GM23338 (cell line): ENCODE measurements at regions not wholly inside any gene's neighbourhood (a gene's known extent, or its start where the extent isn't known, plus 50 kb on each side); places are given as distances from the start of the nearest gene placed in this dataset.

Experiments
- ATAC-seq: fragments of 200-7000 bp; cut with Tn5 transposase; 3 replicates; pipeline ENCODE4 v1.9.1; 2020
- DNase-seq: peaks from one replicate; pipeline ENCODE4 v3.0.0-alpha.2; 2015; ENCODE audit warnings: low spot score
- H2AFZ ChIP-seq: fragments of 200-600 bp; sonication (generic); 2 replicates; pipeline ENCODE4 v1.8.0; 2016; ENCODE audit warnings: antibody characterized with exemption, mild to moderate bottlenecking, moderate library complexity
- H3F3A ChIP-seq: fragments of 200-600 bp; sonication (generic); replicated peaks from 2 replicates; pipeline ENCODE4 v1.8.0; 2017; ENCODE audit warnings: antibody characterized with exemption, mixed run types, low read depth
- H3K27ac ChIP-seq: fragments of 200-600 bp; sonication (generic); 2 replicates; pipeline ENCODE4 v1.6.1; 2016; ENCODE audit warnings: low read depth
- H3K27me3 ChIP-seq: fragments of 200-600 bp; sonication (generic); 2 replicates; pipeline ENCODE4 v1.8.0; 2016; ENCODE audit warnings: mild to moderate bottlenecking, mixed run types, moderate library complexity; ENCODE audit not compliant: insufficient read depth
- H3K36me3 ChIP-seq: fragments of 200-600 bp; sonication (generic); 2 replicates; pipeline ENCODE4 v1.8.0; 2016; ENCODE audit warnings: mild to moderate bottlenecking; ENCODE audit not compliant: insufficient read depth
- H3K4me1 ChIP-seq: fragments of 200-600 bp; sonication (generic); 2 replicates; pipeline ENCODE4 v1.8.0; 2016; ENCODE audit warnings: mild to moderate bottlenecking, moderate library complexity; ENCODE audit not compliant: insufficient read depth
- H3K4me2 ChIP-seq: fragments of 200-600 bp; sonication (generic); 2 replicates; pipeline ENCODE4 v1.7.1; 2017; ENCODE audit warnings: mixed run types
- H3K4me3 ChIP-seq: fragments of 200-600 bp; sonication (generic); 2 replicates; pipeline ENCODE4 v1.6.1; 2016; ENCODE audit warnings: mixed run types
- H3K79me2 ChIP-seq: fragments of 200-600 bp; sonication (generic); replicated peaks from 2 replicates; pipeline ENCODE4 v1.8.0; 2017; ENCODE audit warnings: mild to moderate bottlenecking; ENCODE audit not compliant: insufficient read depth
- H3K9me2 ChIP-seq: fragments of 200-600 bp; sonication (generic); 2 replicates; pipeline ENCODE4 v1.8.0; 2017; ENCODE audit not compliant: insufficient read depth
- H4K20me1 ChIP-seq: fragments of 200-600 bp; sonication (generic); replicated peaks from 2 replicates; pipeline ENCODE4 v1.8.0; 2017; ENCODE audit warnings: mild to moderate bottlenecking; ENCODE audit not compliant: insufficient read depth
- H3K27ac Mint-ChIP-seq: 2 replicates; pipeline ENCODE4 v1.8.0; 2020; ENCODE audit warnings: inconsistent platforms, mild to moderate bottlenecking, moderate library complexity, mixed read lengths
- H3K27me3 Mint-ChIP-seq: 3 replicates; pipeline ENCODE4 v1.8.0; 2022; ENCODE audit warnings: low read depth, mild to moderate bottlenecking, moderate library complexity, mixed read lengths, inconsistent platforms; ENCODE audit not compliant: insufficient read depth, poor library complexity
- H3K36me3 Mint-ChIP-seq: 3 replicates; pipeline ENCODE4 v1.8.0; 2021; ENCODE audit warnings: low read depth, mild to moderate bottlenecking, inconsistent platforms, moderate library complexity, mixed read lengths
- H3K4me1 Mint-ChIP-seq: 3 replicates; pipeline ENCODE4 v1.8.0; 2020; ENCODE audit warnings: mild to moderate bottlenecking, inconsistent platforms, mixed read lengths
- H3K4me3 Mint-ChIP-seq: 3 replicates; pipeline ENCODE4 v1.8.0; 2021; ENCODE audit warnings: moderate library complexity, mild to moderate bottlenecking, inconsistent platforms, mixed read lengths
- H3K9me3 Mint-ChIP-seq: 3 replicates; pipeline ENCODE4 v1.8.0; 2020; ENCODE audit warnings: moderate library complexity, mild to moderate bottlenecking, inconsistent platforms, mixed read lengths
- JUNB ChIP-seq: IDR thresholded peaks from one replicate; pipeline ENCODE4 v1.6.1; 2016; ENCODE audit warnings: antibody characterized with exemption; ENCODE audit not compliant: unreplicated experiment
- NANOG ChIP-seq: IDR thresholded peaks from 2 replicates; pipeline ENCODE4 v1.6.1; 2016; ENCODE audit warnings: antibody characterized with exemption, borderline replicate concordance
- STAT1 ChIP-seq: IDR thresholded peaks from one replicate; pipeline ENCODE4 v1.6.1; 2016; ENCODE audit warnings: antibody characterized with exemption; ENCODE audit not compliant: unreplicated experiment
- ZNF114 ChIP-seq: fragments of 250-450 bp; sonication (Bioruptor Pico); IDR thresholded peaks from 2 replicates; pipeline ENCODE4 v1.5.0; 2020; ENCODE audit warnings: mild to moderate bottlenecking, moderate library complexity
- ZNF331 ChIP-seq: fragments of 250-450 bp; sonication (Bioruptor Pico); IDR thresholded peaks from 2 replicates; pipeline ENCODE4 v1.5.0; 2020; ENCODE audit warnings: low read depth, mild to moderate bottlenecking, moderate library complexity
- ZNF462 ChIP-seq: fragments of 250-450 bp; sonication (Bioruptor Pico); IDR thresholded peaks from 2 replicates; pipeline ENCODE4 v1.5.0; 2020; ENCODE audit warnings: mild to moderate bottlenecking, moderate library complexity
- TF ChIP-seq, protein P1 (sequence below): IDR thresholded peaks from one replicate; pipeline ENCODE4 v1.6.1; 2018; ENCODE audit warnings: antibody characterized with exemption; ENCODE audit not compliant: unreplicated experiment
- TF ChIP-seq, protein P2 (sequence below), 2 experiments: fragments of 200-600 bp in 1 of 2; sonication (generic) in 1 of 2; conservative IDR thresholded peaks; 2 replicates each; pipeline versions ENCODE4 v1.5.1 to v1.6.1; 2016 to 2017; ENCODE audit warnings: antibody characterized with exemption in 2 of 2, low read depth in 2 of 2, mild to moderate bottlenecking in 2 of 2, moderate library complexity in 1 of 2

GRCh38 chr15:46997501-46997900 is 719.8 kb upstream of the SEMA6D start:
- no peaks in the 10 kb centered on the region for H3K27me3 ChIP-seq
- no peak for TF ChIP-seq ZNF331 (CRISPR knock-in tag)
- TF ChIP-seq NANOG, result no peak
- no peak for TF ChIP-seq JUNB
- TF ChIP-seq, protein P1, sequence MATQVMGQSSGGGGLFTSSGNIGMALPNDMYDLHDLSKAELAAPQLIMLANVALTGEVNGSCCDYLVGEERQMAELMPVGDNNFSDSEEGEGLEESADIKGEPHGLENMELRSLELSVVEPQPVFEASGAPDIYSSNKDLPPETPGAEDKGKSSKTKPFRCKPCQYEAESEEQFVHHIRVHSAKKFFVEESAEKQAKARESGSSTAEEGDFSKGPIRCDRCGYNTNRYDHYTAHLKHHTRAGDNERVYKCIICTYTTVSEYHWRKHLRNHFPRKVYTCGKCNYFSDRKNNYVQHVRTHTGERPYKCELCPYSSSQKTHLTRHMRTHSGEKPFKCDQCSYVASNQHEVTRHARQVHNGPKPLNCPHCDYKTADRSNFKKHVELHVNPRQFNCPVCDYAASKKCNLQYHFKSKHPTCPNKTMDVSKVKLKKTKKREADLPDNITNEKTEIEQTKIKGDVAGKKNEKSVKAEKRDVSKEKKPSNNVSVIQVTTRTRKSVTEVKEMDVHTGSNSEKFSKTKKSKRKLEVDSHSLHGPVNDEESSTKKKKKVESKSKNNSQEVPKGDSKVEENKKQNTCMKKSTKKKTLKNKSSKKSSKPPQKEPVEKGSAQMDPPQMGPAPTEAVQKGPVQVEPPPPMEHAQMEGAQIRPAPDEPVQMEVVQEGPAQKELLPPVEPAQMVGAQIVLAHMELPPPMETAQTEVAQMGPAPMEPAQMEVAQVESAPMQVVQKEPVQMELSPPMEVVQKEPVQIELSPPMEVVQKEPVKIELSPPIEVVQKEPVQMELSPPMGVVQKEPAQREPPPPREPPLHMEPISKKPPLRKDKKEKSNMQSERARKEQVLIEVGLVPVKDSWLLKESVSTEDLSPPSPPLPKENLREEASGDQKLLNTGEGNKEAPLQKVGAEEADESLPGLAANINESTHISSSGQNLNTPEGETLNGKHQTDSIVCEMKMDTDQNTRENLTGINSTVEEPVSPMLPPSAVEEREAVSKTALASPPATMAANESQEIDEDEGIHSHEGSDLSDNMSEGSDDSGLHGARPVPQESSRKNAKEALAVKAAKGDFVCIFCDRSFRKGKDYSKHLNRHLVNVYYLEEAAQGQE, result no peak
- TF ChIP-seq STAT1, result no peak
- no peak for TF ChIP-seq ZNF462 (CRISPR knock-in tag)
- TF ChIP-seq ZNF114, result no peak
- TF ChIP-seq, protein P2, sequence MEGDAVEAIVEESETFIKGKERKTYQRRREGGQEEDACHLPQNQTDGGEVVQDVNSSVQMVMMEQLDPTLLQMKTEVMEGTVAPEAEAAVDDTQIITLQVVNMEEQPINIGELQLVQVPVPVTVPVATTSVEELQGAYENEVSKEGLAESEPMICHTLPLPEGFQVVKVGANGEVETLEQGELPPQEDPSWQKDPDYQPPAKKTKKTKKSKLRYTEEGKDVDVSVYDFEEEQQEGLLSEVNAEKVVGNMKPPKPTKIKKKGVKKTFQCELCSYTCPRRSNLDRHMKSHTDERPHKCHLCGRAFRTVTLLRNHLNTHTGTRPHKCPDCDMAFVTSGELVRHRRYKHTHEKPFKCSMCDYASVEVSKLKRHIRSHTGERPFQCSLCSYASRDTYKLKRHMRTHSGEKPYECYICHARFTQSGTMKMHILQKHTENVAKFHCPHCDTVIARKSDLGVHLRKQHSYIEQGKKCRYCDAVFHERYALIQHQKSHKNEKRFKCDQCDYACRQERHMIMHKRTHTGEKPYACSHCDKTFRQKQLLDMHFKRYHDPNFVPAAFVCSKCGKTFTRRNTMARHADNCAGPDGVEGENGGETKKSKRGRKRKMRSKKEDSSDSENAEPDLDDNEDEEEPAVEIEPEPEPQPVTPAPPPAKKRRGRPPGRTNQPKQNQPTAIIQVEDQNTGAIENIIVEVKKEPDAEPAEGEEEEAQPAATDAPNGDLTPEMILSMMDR (conservative IDR thresholded peaks at IDR 0.05; ENCODE audit: low read depth in 2 of 2), result no peak
- H3K9me3 Mint-ChIP-seq, result peaks cover 64% of the 10 kb centered on the region
- H3K4me1 ChIP-seq, result 0 out of 2 replicates have a peak, but pooled peaks cover 4% of the 10 kb centered on the region
- DNase-seq, result no peak
- H2AFZ ChIP-seq, result no peak overlapping the region
- H3K9me2 ChIP-seq, result peaks cover 17% of the 10 kb centered on the region
- no peaks in the 10 kb centered on the region for H4K20me1 ChIP-seq
- no peak overlapping the region for H3K4me3 ChIP-seq
- no peak overlapping the region for H3K27ac ChIP-seq
- H3K27me3 Mint-ChIP-seq, result no peaks in the 10 kb centered on the region
- peaks cover 14% of the 10 kb centered on the region; the same call in 2 of the 3 replicates for H3K36me3 Mint-ChIP-seq
- H3K4me3 Mint-ChIP-seq, result no peak overlapping the region
- H3K79me2 ChIP-seq, result no peaks in the 10 kb centered on the region
- no peak overlapping the region for H3K4me2 ChIP-seq
- no peaks in the 10 kb centered on the region for H3K36me3 ChIP-seq
- no peaks in the 10 kb centered on the region for H3F3A ChIP-seq
- no peak for ATAC-seq
- H3K4me1 Mint-ChIP-seq, result peaks cover 2% of the 10 kb centered on the region; the same call in 1 of the 3 replicates
- no peak overlapping the region for H3K27ac Mint-ChIP-seq
